ENCODE measurements at regions not wholly inside any gene's neighbourhood (a gene's known extent, or its start where the extent isn't known, plus 50 kb on each side); places are given as distances from the start of the nearest gene placed in this dataset.

- no peak for TF ChIP-seq CTCF (conservative IDR thresholded peaks at IDR 0.05)
- no peak for TF ChIP-seq ZFX (IDR thresholded peaks at IDR 0.05)
Measured at GRCh38 chr14:65910108-65910786, 497.7 kb downstream of the FUT8 start.
